Duodenal mucosa (tissue), 2 donors: ENCODE measurements at regions not wholly inside any gene's neighbourhood (a gene's known extent, or its start where the extent isn't known, plus 50 kb on each side); places are given as distances from the start of the nearest gene placed in this dataset.

ENCODE experiments used
- H3K27ac ChIP-seq: one replicate; pipeline ENCODE4 v1.7.0; 2013; ENCODE audit warnings: low read depth, low read length
- H3K27me3 ChIP-seq, 2 donors: one replicate each; pipeline ENCODE4 v1.7.0; 2013; ENCODE audit warnings: low read length in 2 of 2, control low read depth in 1 of 2; ENCODE audit not compliant: insufficient read depth in 2 of 2, control insufficient read depth in 1 of 2
- H3K36me3 ChIP-seq, 2 donors: one replicate each; pipeline ENCODE4 v1.7.0; 2013; ENCODE audit warnings: low read length in 2 of 2, control low read depth in 1 of 2; ENCODE audit not compliant: insufficient read depth in 2 of 2, control insufficient read depth in 1 of 2
- H3K4me1 ChIP-seq, 2 donors: one replicate each; pipeline ENCODE4 v1.7.0; 2013; ENCODE audit warnings: low read length in 2 of 2, control low read depth in 1 of 2; ENCODE audit not compliant: insufficient read depth in 2 of 2, control insufficient read depth in 1 of 2
- H3K4me3 ChIP-seq, 2 donors: one replicate each; pipeline ENCODE4 v1.7.0; 2013; ENCODE audit warnings: low read length in 2 of 2, low read depth in 1 of 2
- H3K9ac ChIP-seq, 2 donors: one replicate each; pipeline ENCODE4 v1.7.0; 2013; ENCODE audit warnings: low read length in 2 of 2, low read depth in 1 of 2
- H3K9me3 ChIP-seq, 2 donors: one replicate each; pipeline ENCODE4 v1.7.0; 2013; ENCODE audit warnings: low read length in 2 of 2, control low read depth in 1 of 2; ENCODE audit not compliant: control insufficient read depth in 1 of 2

- no peaks in the 10 kb centered on the region for H3K36me3 ChIP-seq
- H3K9ac ChIP-seq, result no peak overlapping the region
- H3K4me1 ChIP-seq, result no peaks in the 10 kb centered on the region
- H3K27me3 ChIP-seq, result peaks cover 0 to 3% of the 10 kb centered on the region in 2 donors
- peaks cover 5 to 12% of the 10 kb centered on the region in 2 donors for H3K9me3 ChIP-seq
- H3K27ac ChIP-seq, result no peak overlapping the region
- no peak overlapping the region for H3K4me3 ChIP-seq
Observed at GRCh38 chr2:106624787-106625380, 137.7 kb downstream of the CD8B2 start.

GRCh38 chr2:106628377-106628776 is 141.2 kb downstream of the CD8B2 start:
- no peak overlapping the region for H3K9ac ChIP-seq
- H3K36me3 ChIP-seq, result no peaks in the 10 kb centered on the region
- no peak overlapping the region for H3K27ac ChIP-seq
- no peaks in the 10 kb centered on the region for H3K4me1 ChIP-seq
- peaks cover 5 to 12% of the 10 kb centered on the region in 2 donors for H3K9me3 ChIP-seq
- H3K27me3 ChIP-seq, result peaks cover 0 to 3% of the 10 kb centered on the region in 2 donors
- no peak overlapping the region for H3K4me3 ChIP-seq

GRCh38 chr2:106629981-106630380 is 142.8 kb downstream of the CD8B2 start:
- no peak overlapping the region for H3K27ac ChIP-seq
- no peaks in the 10 kb centered on the region for H3K4me1 ChIP-seq
- no peak overlapping the region for H3K9ac ChIP-seq
- peaks cover 5 to 12% of the 10 kb centered on the region in 2 donors for H3K9me3 ChIP-seq
- no peak overlapping the region for H3K4me3 ChIP-seq
- H3K36me3 ChIP-seq, result no peaks in the 10 kb centered on the region
- peaks cover 0 to 2% of the 10 kb centered on the region in 2 donors for H3K27me3 ChIP-seq

- Histone ChIP-seq H3K4me3 (no peak overlapping the region), H3K9me3 (peaks cover 5 to 12% of the 10 kb centered on the region in 2 donors), H3K27ac (no peak overlapping the region)
Observed at GRCh38 chr2:106631281-106631680, 144.1 kb downstream of the CD8B2 start.

GRCh38 chr2:106638043-106638442 is 150.9 kb downstream of the CD8B2 start:
- Histone ChIP-seq H3K9ac (no peak overlapping the region), H3K27ac (no peak overlapping the region), H3K4me1 (no peaks in the 10 kb centered on the region), H3K9me3 (no peaks in the 10 kb centered on the region), H3K4me3 (no peak overlapping the region), H3K27me3 (no peaks in the 10 kb centered on the region), H3K36me3 (no peaks in the 10 kb centered on the region)

More at GRCh38 chr2:106631281-106631680, 144.1 kb downstream of the CD8B2 start:
- Histone ChIP-seq H3K36me3 (no peaks in the 10 kb centered on the region), H3K9ac (no peak overlapping the region), H3K27me3 (no peaks in the 10 kb centered on the region), H3K4me1 (no peaks in the 10 kb centered on the region)

- no peak overlapping the region for H3K4me3 ChIP-seq
- no peaks in the 10 kb centered on the region for H3K9me3 ChIP-seq
- H3K9ac ChIP-seq, result no peak overlapping the region
- H3K36me3 ChIP-seq, result no peaks in the 10 kb centered on the region
- no peaks in the 10 kb centered on the region for H3K27me3 ChIP-seq
- no peak overlapping the region for H3K27ac ChIP-seq
- no peaks in the 10 kb centered on the region for H3K4me1 ChIP-seq
Observed at GRCh38 chr2:106638580-106638979, 151.4 kb downstream of the CD8B2 start.

- no peaks in the 10 kb centered on the region for H3K36me3 ChIP-seq
- H3K4me3 ChIP-seq, result no peak overlapping the region
- H3K9me3 ChIP-seq, result no peaks in the 10 kb centered on the region
- no peaks in the 10 kb centered on the region for H3K27me3 ChIP-seq
- H3K9ac ChIP-seq, result no peak overlapping the region
- H3K27ac ChIP-seq, result no peak overlapping the region
- no peaks in the 10 kb centered on the region for H3K4me1 ChIP-seq
Observed at GRCh38 chr2:106642679-106643078, 155.5 kb downstream of the CD8B2 start.

- no peaks in the 10 kb centered on the region for H3K4me1 ChIP-seq
- no peak overlapping the region for H3K4me3 ChIP-seq
- H3K27me3 ChIP-seq, result no peaks in the 10 kb centered on the region
- no peaks in the 10 kb centered on the region for H3K36me3 ChIP-seq
- H3K27ac ChIP-seq, result no peak overlapping the region
- no peak overlapping the region for H3K9ac ChIP-seq
- H3K9me3 ChIP-seq, result no peaks in the 10 kb centered on the region
Observed at GRCh38 chr2:106644623-106645022, 157.5 kb downstream of the CD8B2 start.

- no peak overlapping the region for H3K27ac ChIP-seq
- no peak overlapping the region for H3K9ac ChIP-seq
- no peak overlapping the region for H3K4me3 ChIP-seq
- H3K4me1 ChIP-seq, result no peaks in the 10 kb centered on the region
- no peaks in the 10 kb centered on the region for H3K36me3 ChIP-seq
- H3K27me3 ChIP-seq, result no peaks in the 10 kb centered on the region
- no peaks in the 10 kb centered on the region for H3K9me3 ChIP-seq
Observed at GRCh38 chr2:106646605-106647004, 159.4 kb downstream of the CD8B2 start.

GRCh38 chr2:106649306-106649705 is 162.1 kb downstream of the CD8B2 start:
- no peak overlapping the region for H3K4me3 ChIP-seq
- H3K27ac ChIP-seq, result no peak overlapping the region
- no peaks in the 10 kb centered on the region for H3K9me3 ChIP-seq
- H3K27me3 ChIP-seq, result no peaks in the 10 kb centered on the region
- no peaks in the 10 kb centered on the region for H3K36me3 ChIP-seq
- H3K9ac ChIP-seq, result no peak overlapping the region
- no peaks in the 10 kb centered on the region for H3K4me1 ChIP-seq

- H3K27me3 ChIP-seq, result no peaks in the 10 kb centered on the region
- H3K4me3 ChIP-seq, result no peak overlapping the region
- no peak overlapping the region for H3K9ac ChIP-seq
- no peaks in the 10 kb centered on the region for H3K36me3 ChIP-seq
- H3K9me3 ChIP-seq, result no peaks in the 10 kb centered on the region
- no peak overlapping the region for H3K27ac ChIP-seq
- no peaks in the 10 kb centered on the region for H3K4me1 ChIP-seq
Observed at GRCh38 chr2:106653465-106653864, 166.3 kb downstream of the CD8B2 start.
